ENCODE measurements at regions not wholly inside any gene's neighbourhood (a gene's known extent, or its start where the extent isn't known, plus 50 kb on each side); places are given as distances from the start of the nearest gene placed in this dataset.
"Not testable (repeated sequence)": the region's sequence is repeated elsewhere in the genome, so short reads cannot be mapped to it uniquely, and the experiment has no call there.

- TF ChIP-seq EZH2phosphoT487 (conservative IDR thresholded peaks at IDR 0.05; ENCODE audit: low read length): no peak
- TF ChIP-seq CTCF (IDR thresholded peaks at IDR 0.05; ENCODE audit: insufficient read depth, low read length, poor library complexity, severe bottlenecking): no peak
- no peaks in the 10 kb centered on the region for H3F3A ChIP-seq (ENCODE audit: insufficient read depth)
- no peaks in the 10 kb centered on the region for H3K9me2 ChIP-seq (replicated peaks; ENCODE audit: insufficient read depth, low read length)
- H3K36me3 ChIP-seq (ENCODE audit: low read length): no peaks in the 10 kb centered on the region
- no peak overlapping the region for H3K9ac ChIP-seq (ENCODE audit: low read length)
- no peaks in the 10 kb centered on the region for H4K20me1 ChIP-seq (ENCODE audit: low read depth, low read length)
- H3K9me3 ChIP-seq (ENCODE audit: insufficient read depth, low read length): no peaks in the 10 kb centered on the region
- no peak overlapping the region for H2AFZ ChIP-seq (ENCODE audit: low read depth, low read length, severe bottlenecking)
- no peaks in the 10 kb centered on the region for H3K79me2 ChIP-seq (ENCODE audit: insufficient read depth, low read length)
- no peak overlapping the region for H3K27ac ChIP-seq (ENCODE audit: low read depth, low read length)
- H3K27me3 ChIP-seq (ENCODE audit: low read length): no peaks in the 10 kb centered on the region
- no peak overlapping the region for H3K4me2 ChIP-seq (ENCODE audit: low read depth, low read length, poor library complexity, severe bottlenecking)
- no peak overlapping the region for H3K4me3 ChIP-seq (ENCODE audit: insufficient read depth, low read length, poor library complexity, severe bottlenecking)
These were observed 147.3 kb upstream of the TCF4 start for GRCh38 chr18:55735199-55735855.

- Histone ChIP-seq H3K27ac (ENCODE audit: low read depth, low read length) (no peak overlapping the region), H3F3A (ENCODE audit: insufficient read depth) (no peaks in the 10 kb centered on the region), H3K4me3 (ENCODE audit: insufficient read depth, low read length, poor library complexity, severe bottlenecking) (no peak overlapping the region), H3K27me3 (ENCODE audit: low read length) (no peaks in the 10 kb centered on the region), H2AFZ (ENCODE audit: low read depth, low read length, severe bottlenecking) (no peak overlapping the region), H3K79me2 (ENCODE audit: insufficient read depth, low read length) (no peaks in the 10 kb centered on the region), H3K36me3 (ENCODE audit: low read length) (no peaks in the 10 kb centered on the region), H3K4me2 (ENCODE audit: low read depth, low read length, poor library complexity, severe bottlenecking) (no peak overlapping the region), H3K9ac (ENCODE audit: low read length) (no peak overlapping the region), H3K9me2 (replicated peaks; ENCODE audit: insufficient read depth, low read length) (no peaks in the 10 kb centered on the region), H3K9me3 (ENCODE audit: insufficient read depth, low read length) (no peaks in the 10 kb centered on the region), H4K20me1 (ENCODE audit: low read depth, low read length) (no peaks in the 10 kb centered on the region)
- TF ChIP-seq CTCF (IDR thresholded peaks at IDR 0.05; ENCODE audit: insufficient read depth, low read length, poor library complexity, severe bottlenecking): no peak
- no peak for TF ChIP-seq EZH2phosphoT487 (conservative IDR thresholded peaks at IDR 0.05; ENCODE audit: low read length)
These were observed 144.5 kb upstream of the TCF4 start for GRCh38 chr18:55732227-55733106.

- TF ChIP-seq CTCF (IDR thresholded peaks at IDR 0.05; ENCODE audit: insufficient read depth, low read length, poor library complexity, severe bottlenecking): no peak
- no peak for TF ChIP-seq EZH2phosphoT487 (conservative IDR thresholded peaks at IDR 0.05; ENCODE audit: low read length)
- Histone ChIP-seq H3K4me3 (ENCODE audit: insufficient read depth, low read length, poor library complexity, severe bottlenecking) (no peak overlapping the region), H3K27ac (ENCODE audit: low read depth, low read length) (no peak overlapping the region), H2AFZ (ENCODE audit: low read depth, low read length, severe bottlenecking) (no peak overlapping the region), H3K4me2 (ENCODE audit: low read depth, low read length, poor library complexity, severe bottlenecking) (no peak overlapping the region), H3F3A (ENCODE audit: insufficient read depth) (no peaks in the 10 kb centered on the region), H3K9me2 (replicated peaks; ENCODE audit: insufficient read depth, low read length) (no peaks in the 10 kb centered on the region), H3K9ac (ENCODE audit: low read length) (no peak overlapping the region), H3K27me3 (ENCODE audit: low read length) (no peaks in the 10 kb centered on the region), H4K20me1 (ENCODE audit: low read depth, low read length) (no peaks in the 10 kb centered on the region), H3K79me2 (ENCODE audit: insufficient read depth, low read length) (no peaks in the 10 kb centered on the region), H3K36me3 (ENCODE audit: low read length) (no peaks in the 10 kb centered on the region), H3K9me3 (ENCODE audit: insufficient read depth, low read length) (no peaks in the 10 kb centered on the region)
These were observed 143.6 kb upstream of the TCF4 start for GRCh38 chr18:55731594-55732042.

GRCh38 chr18:55721006-55721405, 133.0 kb upstream of the TCF4 start:
- H3K4me3 ChIP-seq (ENCODE audit: insufficient read depth, low read length, poor library complexity, severe bottlenecking): not testable (repeated sequence)

More at GRCh38 chr18:55721006-55721405, 133.0 kb upstream of the TCF4 start:
- not testable (repeated sequence) for H3K9ac ChIP-seq (ENCODE audit: low read length); H3K36me3 ChIP-seq (ENCODE audit: low read length); H3K9me2 ChIP-seq (replicated peaks; ENCODE audit: insufficient read depth, low read length); H3K9me3 ChIP-seq (ENCODE audit: insufficient read depth, low read length); H2AFZ ChIP-seq (ENCODE audit: low read depth, low read length, severe bottlenecking); H3K79me2 ChIP-seq (ENCODE audit: insufficient read depth, low read length); H3K4me2 ChIP-seq (ENCODE audit: low read depth, low read length, poor library complexity, severe bottlenecking); H3K27ac ChIP-seq (ENCODE audit: low read depth, low read length); H4K20me1 ChIP-seq (ENCODE audit: low read depth, low read length); H3K27me3 ChIP-seq (ENCODE audit: low read length); H3F3A ChIP-seq (ENCODE audit: insufficient read depth)

Measured in SU-DHL-6 (cell line).